Activated naive CD4-positive, alpha-beta T cell treated with anti-CD3 and anti-CD28 coated beads, Interleukin-2, amount 10 ng/mL, durations not matched to agents 7 days and 5 days (primary cell): ENCODE measurements at regions not wholly inside any gene's neighbourhood (a gene's known extent, or its start where the extent isn't known, plus 50 kb on each side); places are given as distances from the start of the nearest gene placed in this dataset.

ENCODE experiments used
- CTCF ChIA-PET: fragments of 350-600 bp; sonication (Branson Sonifier 250); formaldehyde crosslinking; loops from one replicate; lab custom pipeline; 2021; ENCODE audit warnings: antibody characterized with exemption; lab: Charles Lee
- DNase-seq: peaks from one replicate; pipeline ENCODE4 v3.0.0-alpha.2; 2020
- H3K27ac Mint-ChIP-seq: one replicate; pipeline ENCODE4 v1.8.0; 2021; ENCODE audit warnings: mild to moderate bottlenecking, moderate library complexity, mixed read lengths
- H3K27me3 Mint-ChIP-seq: one replicate; pipeline ENCODE4 v1.8.0; 2021; ENCODE audit warnings: mild to moderate bottlenecking, mixed read lengths
- H3K36me3 Mint-ChIP-seq: one replicate; pipeline ENCODE4 v1.8.0; 2021; ENCODE audit warnings: mixed read lengths
- H3K4me1 Mint-ChIP-seq: one replicate; pipeline ENCODE4 v1.8.0; 2021; ENCODE audit warnings: mixed read lengths
- H3K4me3 Mint-ChIP-seq: one replicate; pipeline ENCODE4 v1.8.0; 2021; ENCODE audit warnings: mild to moderate bottlenecking, moderate library complexity, mixed read lengths
- H3K9me3 Mint-ChIP-seq: one replicate; pipeline ENCODE4 v1.8.0; 2021; ENCODE audit warnings: mixed read lengths

GRCh38 chr9:99345451-99345850, 123.4 kb downstream of the SEC61B start:
- no peak overlapping the region for H3K4me3 Mint-ChIP-seq
- CTCF ChIA-PET, result interaction anchor here (0.6 kb wide), 1 partner anchor 160 kb away, joined by 4 read pairs; no protein-coding TSS in a partner anchor

GRCh38 chr9:99345942-99346341, 123.9 kb downstream of the SEC61B start:
- no peaks in the 10 kb centered on the region for H3K36me3 Mint-ChIP-seq
- H3K27me3 Mint-ChIP-seq, result peaks cover 16% of the 10 kb centered on the region

More at GRCh38 chr9:99345451-99345850, 123.4 kb downstream of the SEC61B start:
- no peaks in the 10 kb centered on the region for H3K4me1 Mint-ChIP-seq
- H3K27ac Mint-ChIP-seq, result no peak overlapping the region
- H3K27me3 Mint-ChIP-seq, result peaks cover 16% of the 10 kb centered on the region
- DNase-seq, result no peak
- no peaks in the 10 kb centered on the region for H3K36me3 Mint-ChIP-seq
- H3K9me3 Mint-ChIP-seq, result no peaks in the 10 kb centered on the region

GRCh38 chr9:99347568-99347967, 125.5 kb downstream of the SEC61B start:
- H3K36me3 Mint-ChIP-seq, result no peaks in the 10 kb centered on the region
- no peak overlapping the region for H3K27ac Mint-ChIP-seq
- no peaks in the 10 kb centered on the region for H3K4me1 Mint-ChIP-seq
- H3K27me3 Mint-ChIP-seq, result peaks cover 21% of the 10 kb centered on the region
- no peak overlapping the region for H3K4me3 Mint-ChIP-seq
- DNase-seq, result no peak
- CTCF ChIA-PET, result no interaction called here
- H3K9me3 Mint-ChIP-seq, result no peaks in the 10 kb centered on the region

More at GRCh38 chr9:99345942-99346341, 123.9 kb downstream of the SEC61B start:
- no peak for DNase-seq
- H3K27ac Mint-ChIP-seq, result no peak overlapping the region
- H3K9me3 Mint-ChIP-seq, result no peaks in the 10 kb centered on the region
- CTCF ChIA-PET, result no interaction called here
- no peaks in the 10 kb centered on the region for H3K4me1 Mint-ChIP-seq
- H3K4me3 Mint-ChIP-seq, result no peak overlapping the region

- no peaks in the 10 kb centered on the region for H3K4me1 Mint-ChIP-seq
- H3K4me3 Mint-ChIP-seq, result no peak overlapping the region
- no peak for DNase-seq
- CTCF ChIA-PET, result interaction anchor here (1.0 kb wide), 1 partner anchor 12 kb away, joined by 3 read pairs; no protein-coding TSS in a partner anchor
- H3K36me3 Mint-ChIP-seq, result no peaks in the 10 kb centered on the region
- no peak overlapping the region for H3K27ac Mint-ChIP-seq
- no peaks in the 10 kb centered on the region for H3K9me3 Mint-ChIP-seq
- peaks cover 21% of the 10 kb centered on the region for H3K27me3 Mint-ChIP-seq
Observed at GRCh38 chr9:99348289-99348688, 126.2 kb downstream of the SEC61B start.

GRCh38 chr9:99349870-99350269, 127.8 kb downstream of the SEC61B start:
- no peaks in the 10 kb centered on the region for H3K36me3 Mint-ChIP-seq
- no peak overlapping the region for H3K27ac Mint-ChIP-seq
- H3K4me1 Mint-ChIP-seq, result no peaks in the 10 kb centered on the region
- no peaks in the 10 kb centered on the region for H3K9me3 Mint-ChIP-seq
- H3K27me3 Mint-ChIP-seq, result peaks cover 17% of the 10 kb centered on the region
- DNase-seq, result no peak
- no peak overlapping the region for H3K4me3 Mint-ChIP-seq
- CTCF ChIA-PET, result no interaction called here

- no peak overlapping the region for H3K27ac Mint-ChIP-seq
- CTCF ChIA-PET, result no interaction called here
- H3K27me3 Mint-ChIP-seq, result peaks cover 13% of the 10 kb centered on the region
- no peak for DNase-seq
- H3K9me3 Mint-ChIP-seq, result no peaks in the 10 kb centered on the region
- H3K4me3 Mint-ChIP-seq, result no peak overlapping the region
- H3K4me1 Mint-ChIP-seq, result no peaks in the 10 kb centered on the region
- H3K36me3 Mint-ChIP-seq, result no peaks in the 10 kb centered on the region
Observed at GRCh38 chr9:99350461-99350860, 128.4 kb downstream of the SEC61B start.

GRCh38 chr9:99351647-99352046, 129.6 kb downstream of the SEC61B start:
- CTCF ChIA-PET, result no interaction called here
- Mint-ChIP-seq H3K27ac (no peak overlapping the region), H3K27me3 (peaks cover 20% of the 10 kb centered on the region), H3K4me1 (no peaks in the 10 kb centered on the region), H3K36me3 (no peaks in the 10 kb centered on the region), H3K9me3 (no peaks in the 10 kb centered on the region), H3K4me3 (no peak overlapping the region)
- DNase-seq, result no peak

GRCh38 chr9:99352826-99353225, 130.7 kb downstream of the SEC61B start:
- DNase-seq, result no peak
- CTCF ChIA-PET, result no interaction called here
- no peak overlapping the region for H3K27ac Mint-ChIP-seq
- H3K9me3 Mint-ChIP-seq, result no peaks in the 10 kb centered on the region
- H3K27me3 Mint-ChIP-seq, result peaks cover 19% of the 10 kb centered on the region
- H3K36me3 Mint-ChIP-seq, result no peaks in the 10 kb centered on the region
- no peaks in the 10 kb centered on the region for H3K4me1 Mint-ChIP-seq
- no peak overlapping the region for H3K4me3 Mint-ChIP-seq

GRCh38 chr9:99353408-99353807, 131.3 kb downstream of the SEC61B start:
- Mint-ChIP-seq H3K4me1 (no peaks in the 10 kb centered on the region), H3K4me3 (no peak overlapping the region)

GRCh38 chr9:99354104-99354503, 132.0 kb downstream of the SEC61B start:
- Mint-ChIP-seq H3K4me3 (no peak overlapping the region), H3K27ac (no peak overlapping the region), H3K4me1 (no peaks in the 10 kb centered on the region), H3K9me3 (no peaks in the 10 kb centered on the region), H3K27me3 (peaks cover 25% of the 10 kb centered on the region), H3K36me3 (no peaks in the 10 kb centered on the region)
- DNase-seq, result no peak
- CTCF ChIA-PET, result no interaction called here

More at GRCh38 chr9:99353408-99353807, 131.3 kb downstream of the SEC61B start:
- Mint-ChIP-seq H3K9me3 (no peaks in the 10 kb centered on the region), H3K36me3 (no peaks in the 10 kb centered on the region), H3K27ac (no peak overlapping the region), H3K27me3 (peaks cover 19% of the 10 kb centered on the region)
- DNase-seq, result no peak
- CTCF ChIA-PET, result no interaction called here

- DNase-seq, result no peak
- CTCF ChIA-PET, result no interaction called here
Observed at GRCh38 chr9:99356512-99356971, 134.5 kb downstream of the SEC61B start.

GRCh38 chr9:99357575-99357974, 135.5 kb downstream of the SEC61B start:
- CTCF ChIA-PET, result no interaction called here
- H3K27me3 Mint-ChIP-seq, result peaks cover 54% of the 10 kb centered on the region
- DNase-seq, result no peak
- H3K4me3 Mint-ChIP-seq, result no peak overlapping the region
- H3K27ac Mint-ChIP-seq, result no peak overlapping the region
- no peaks in the 10 kb centered on the region for H3K4me1 Mint-ChIP-seq
- no peaks in the 10 kb centered on the region for H3K9me3 Mint-ChIP-seq
- H3K36me3 Mint-ChIP-seq, result no peaks in the 10 kb centered on the region

More at GRCh38 chr9:99356512-99356971, 134.5 kb downstream of the SEC61B start:
- H3K27ac Mint-ChIP-seq, result no peak overlapping the region
- H3K36me3 Mint-ChIP-seq, result no peaks in the 10 kb centered on the region
- peaks cover 47% of the 10 kb centered on the region for H3K27me3 Mint-ChIP-seq
- no peak overlapping the region for H3K4me3 Mint-ChIP-seq
- H3K4me1 Mint-ChIP-seq, result no peaks in the 10 kb centered on the region
- H3K9me3 Mint-ChIP-seq, result no peaks in the 10 kb centered on the region

GRCh38 chr9:99358668-99359067, 136.6 kb downstream of the SEC61B start:
- no peaks in the 10 kb centered on the region for H3K4me1 Mint-ChIP-seq
- no peaks in the 10 kb centered on the region for H3K36me3 Mint-ChIP-seq
- H3K27me3 Mint-ChIP-seq, result peaks cover 62% of the 10 kb centered on the region
- CTCF ChIA-PET, result no interaction called here
- no peak overlapping the region for H3K27ac Mint-ChIP-seq
- no peaks in the 10 kb centered on the region for H3K9me3 Mint-ChIP-seq
- H3K4me3 Mint-ChIP-seq, result no peak overlapping the region
- no peak for DNase-seq

- Mint-ChIP-seq H3K27ac (no peak overlapping the region), H3K4me3 (no peak overlapping the region), H3K4me1 (no peaks in the 10 kb centered on the region), H3K27me3 (peaks cover 65% of the 10 kb centered on the region), H3K36me3 (no peaks in the 10 kb centered on the region), H3K9me3 (no peaks in the 10 kb centered on the region)
- DNase-seq, result no peak
- CTCF ChIA-PET, result no interaction called here
Observed at GRCh38 chr9:99359336-99359735, 137.3 kb downstream of the SEC61B start.

- CTCF ChIA-PET, result interaction anchor here (1.2 to 1.4 kb wide), 2 partner anchors 11 kb away, joined by 3 read pairs; no protein-coding TSS in a partner anchor
- peaks cover 70% of the 10 kb centered on the region for H3K27me3 Mint-ChIP-seq
Observed at GRCh38 chr9:99360026-99360425, 137.9 kb downstream of the SEC61B start.

More at GRCh38 chr9:99360026-99360425, 137.9 kb downstream of the SEC61B start:
- H3K9me3 Mint-ChIP-seq, result no peaks in the 10 kb centered on the region
- no peak overlapping the region for H3K27ac Mint-ChIP-seq
- no peak for DNase-seq
- H3K4me1 Mint-ChIP-seq, result no peaks in the 10 kb centered on the region
- H3K36me3 Mint-ChIP-seq, result no peaks in the 10 kb centered on the region
- H3K4me3 Mint-ChIP-seq, result no peak overlapping the region
